ENCODE measurements at regions not wholly inside any gene's neighbourhood (a gene's known extent, or its start where the extent isn't known, plus 50 kb on each side); places are given as distances from the start of the nearest gene placed in this dataset.

GRCh38 chr11:122584670-122585069, 70.9 kb upstream of the UBASH3B start (continued):
- TF ChIP-seq CHD7 (IDR thresholded peaks at IDR 0.05; ENCODE audit: insufficient replicate concordance, low read length), result no peak
- TF ChIP-seq NRF1 (IDR thresholded peaks at IDR 0.05; ENCODE audit: low read depth, low read length), result no peak
- no peak for TF ChIP-seq NANOG (IDR thresholded peaks at IDR 0.05; ENCODE audit: insufficient read depth, low read depth, low read length, poor library complexity, severe bottlenecking)
- TF ChIP-seq POLR2AphosphoS5 (IDR thresholded peaks at IDR 0.05; ENCODE audit: low read depth, low read length), result no peak
- TF ChIP-seq CREB1 (IDR thresholded peaks at IDR 0.05), result no peak
- no peak for TF ChIP-seq CBX5 (IDR thresholded peaks at IDR 0.05; ENCODE audit: low read depth, low read length)
- no peak for TF ChIP-seq EGR1 (IDR thresholded peaks at IDR 0.05; ENCODE audit: borderline replicate concordance, low read depth, low read length)
- no peak for TF ChIP-seq TEAD4 (IDR thresholded peaks at IDR 0.05; ENCODE audit: low read depth, low read length)
- no peak for TF ChIP-seq HDAC2 (IDR thresholded peaks at IDR 0.05; ENCODE audit: borderline replicate concordance in 1 of 2, low read depth in 2 of 2, low read length in 2 of 2)
- TF ChIP-seq CTBP2 (IDR thresholded peaks at IDR 0.05; ENCODE audit: borderline replicate concordance, insufficient read depth, insufficient read length, low read length), result no peak

Measured in H1 (cell line).